Inflammatory macrophage treated with lipopolysaccharide for 1 hour (primary cell): ENCODE measurements at regions not wholly inside any gene's neighbourhood (a gene's known extent, or its start where the extent isn't known, plus 50 kb on each side); places are given as distances from the start of the nearest gene placed in this dataset.
"Not testable (repeated sequence)": the region's sequence is repeated elsewhere in the genome, so short reads cannot be mapped to it uniquely, and the experiment has no call there.

ENCODE experiments used
- DNase-seq, 2 donors: peaks; one replicate each; pipeline ENCODE4 v3.0.0-alpha.2; 2020 to 2022

GRCh38 chr12:17695495-17695894 is 394.5 kb downstream of the RERGL start:
- no peak for DNase-seq

DNA sequence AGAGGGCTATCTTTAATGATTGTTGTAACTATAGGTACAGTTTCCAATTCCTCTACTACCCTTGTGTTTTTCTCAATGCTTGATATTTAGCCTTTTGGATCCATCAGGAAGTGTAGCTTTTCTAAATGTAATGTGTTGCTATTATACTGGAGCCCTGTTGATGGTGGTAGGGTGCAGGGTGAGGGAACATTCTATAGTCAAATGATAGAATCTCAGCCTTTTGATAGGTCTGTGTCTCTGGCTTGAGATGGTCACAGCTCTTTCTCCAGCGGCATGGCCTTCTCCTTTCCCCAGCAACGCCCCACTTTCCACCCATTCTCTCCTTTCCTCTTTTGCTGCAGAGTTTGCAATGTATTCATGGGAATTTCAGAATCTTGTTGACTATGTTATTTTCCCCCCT is 398.6 kb downstream of the RERGL start:
- no peak for DNase-seq

- no peak for DNase-seq
Measured at GRCh38 chr12:17680220-17680619, 409.8 kb downstream of the RERGL start.

- no peak for DNase-seq
Measured at GRCh38 chr12:17666641-17667324, 423.2 kb downstream of the RERGL start.

- DNase-seq, result no peak
Measured at GRCh38 chr12:17665839-17666238, 424.2 kb downstream of the RERGL start.

DNA sequence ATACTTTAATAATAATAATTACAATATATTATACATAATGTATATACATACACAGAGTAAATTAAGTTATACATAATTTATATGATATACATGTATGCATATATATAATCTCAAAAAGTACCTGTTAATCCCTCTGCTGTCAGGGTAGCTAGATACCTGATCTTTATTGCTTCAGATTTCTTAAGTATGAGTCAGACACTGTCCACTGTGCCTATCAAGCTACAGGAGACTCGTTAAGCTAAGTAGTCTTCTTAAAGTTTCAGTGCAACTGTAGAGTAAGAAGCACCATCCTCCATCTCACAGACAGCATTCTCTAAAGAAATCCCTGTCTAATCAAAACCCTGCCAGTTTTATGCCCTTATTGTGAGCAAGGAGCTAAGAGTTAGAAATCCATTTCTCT is 428.7 kb downstream of the RERGL start:
- no peak for DNase-seq

GRCh38 chr12:17652436-17652835 is 437.6 kb downstream of the RERGL start:
- DNase-seq, result no peak

GRCh38 chr12:17642340-17642650 is 447.7 kb downstream of the RERGL start:
- no peak for DNase-seq

GRCh38 chr12:17640615-17641014 is 449.4 kb downstream of the RERGL start:
- DNase-seq, result no peak

GRCh38 chr12:17618831-17619230 is 471.2 kb downstream of the RERGL start:
- no peak for DNase-seq

- DNase-seq, result no peak
Measured at GRCh38 chr12:17609701-17610100, 480.3 kb downstream of the RERGL start.

DNA sequence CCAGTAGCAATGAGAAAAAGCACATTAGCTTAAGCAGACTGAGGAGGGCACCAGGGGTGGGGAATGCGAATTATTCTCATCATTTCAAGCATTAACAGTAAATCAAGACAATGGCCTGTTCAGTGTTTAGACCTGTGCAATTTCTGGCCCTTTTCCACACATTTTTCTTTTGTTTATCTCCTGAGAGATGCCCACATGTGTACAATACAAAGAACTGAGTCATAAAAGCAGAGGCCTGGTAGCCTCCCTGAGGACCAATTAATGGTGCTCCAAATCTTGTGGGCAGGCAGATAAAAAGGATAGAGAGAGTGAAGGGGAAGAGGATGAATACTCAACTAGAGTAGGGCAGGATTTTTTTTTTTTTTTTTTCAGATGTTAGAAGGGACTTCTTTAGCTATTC is 480.8 kb downstream of the RERGL start:
- DNase-seq, result no peak

DNA sequence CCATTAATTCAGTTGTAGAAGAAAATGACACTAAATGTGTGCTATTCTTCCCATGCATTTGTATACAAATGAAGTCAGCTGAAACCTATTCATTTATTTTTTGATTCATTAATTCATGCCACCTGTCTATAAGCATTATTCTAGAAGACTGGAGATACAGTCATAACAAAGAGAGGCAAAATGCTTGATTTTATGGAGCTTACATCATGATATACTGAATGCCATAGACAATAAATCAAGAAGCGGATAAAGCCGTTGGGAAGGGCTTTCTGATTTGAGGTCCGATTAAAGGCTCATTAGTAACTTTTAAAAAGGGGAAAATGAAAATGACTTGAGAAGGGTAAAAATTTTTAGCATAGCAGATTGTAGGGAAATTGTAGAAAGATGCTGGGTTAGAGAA is 494.9 kb downstream of the RERGL start:
- no peak for DNase-seq

DNA sequence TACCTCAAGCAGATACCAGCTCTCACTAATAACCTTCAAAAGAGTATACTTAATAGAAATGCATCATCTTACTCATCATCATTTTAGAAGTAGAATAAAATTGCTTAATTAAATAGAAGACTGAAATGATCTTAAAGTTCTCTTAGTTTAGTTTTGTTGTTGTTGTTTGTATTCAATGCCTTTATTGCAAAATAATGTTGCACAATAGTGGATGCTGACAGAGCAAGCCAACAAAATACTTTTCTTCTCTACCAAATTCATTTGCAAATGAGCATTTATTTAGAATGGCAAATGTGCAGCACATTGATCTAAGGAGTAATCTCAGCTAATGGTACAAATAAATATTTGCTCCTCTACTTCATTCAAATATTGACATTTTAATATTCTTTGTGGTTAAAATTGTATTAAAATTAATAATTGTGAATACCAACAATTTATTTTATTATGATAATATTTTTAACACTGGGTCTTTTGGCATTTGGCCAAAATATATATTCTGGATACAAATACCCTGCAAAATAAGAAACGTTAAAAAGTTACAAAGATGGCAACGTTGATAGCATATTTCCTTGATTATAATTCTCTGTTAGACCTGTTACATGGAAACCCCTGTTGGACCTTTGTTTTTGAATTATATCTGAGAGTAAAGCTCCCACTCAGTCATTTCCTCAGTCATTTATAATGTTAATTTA is 496.1 kb downstream of the RERGL start:
- no peak for DNase-seq

GRCh38 chr12:17592472-17592871 is 497.5 kb downstream of the RERGL start:
- DNase-seq, result no peak

DNA sequence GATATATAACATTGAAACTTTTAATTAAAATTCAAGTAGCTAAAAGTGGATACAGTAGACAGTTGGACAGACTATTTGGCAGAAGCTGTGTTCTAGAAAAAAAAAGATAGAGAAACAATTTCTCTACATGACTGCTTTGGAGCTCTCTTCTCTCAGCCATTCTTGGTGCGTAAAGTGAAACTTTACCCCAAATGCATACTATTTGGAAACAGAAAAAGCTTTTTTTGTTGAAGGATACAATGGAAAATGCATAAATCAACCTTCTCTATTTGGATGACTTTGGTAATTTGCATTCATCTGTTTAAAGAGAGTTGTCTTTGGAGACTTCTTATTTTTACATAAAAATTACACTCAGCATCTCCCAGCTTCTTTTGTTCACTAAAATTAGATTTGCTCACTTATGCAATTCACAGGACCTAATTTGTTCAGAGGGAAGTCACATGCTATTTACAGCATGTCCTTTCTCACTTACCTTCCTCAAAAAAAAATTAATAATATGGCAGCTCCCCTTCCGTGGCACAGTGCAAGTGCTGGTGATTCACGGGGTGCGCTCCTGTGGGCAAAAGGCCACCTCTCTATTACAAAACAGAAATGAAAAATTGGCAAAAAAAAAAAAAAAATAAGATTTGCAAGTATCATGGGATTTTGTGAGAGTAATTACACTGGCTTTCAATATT is 498.9 kb downstream of the RERGL start:
- DNase-seq, result no peak

- no peak for DNase-seq
Measured at GRCh38 chr12:17588968-17589367, 501.0 kb downstream of the RERGL start.

GRCh38 chr12:17579205-17580026 is 510.6 kb downstream of the RERGL start:
- no peak for DNase-seq

GRCh38 chr12:17577405-17577804 is 512.6 kb downstream of the RERGL start:
- DNase-seq, result no peak

DNA sequence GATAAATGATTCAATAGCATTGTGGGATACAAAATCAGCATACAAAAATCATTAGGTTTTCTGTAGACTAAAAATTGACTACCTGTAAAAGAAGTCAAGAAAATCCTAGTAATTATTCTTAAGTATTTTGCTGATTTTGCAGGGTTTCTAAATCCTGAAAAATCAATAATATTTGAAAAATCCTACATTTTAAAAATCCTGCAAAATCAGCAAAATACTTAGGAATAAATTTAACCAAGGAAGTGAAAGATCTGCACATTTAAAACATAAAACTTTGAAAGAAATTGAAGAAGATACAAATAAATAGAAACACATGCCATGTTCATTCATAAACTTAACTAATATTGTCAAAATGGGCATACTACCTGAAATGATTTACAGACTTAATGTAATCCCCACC is 517.7 kb downstream of the RERGL start:
- DNase-seq, result no peak

GRCh38 chr12:17571047-17571446 is 518.9 kb downstream of the RERGL start:
- DNase-seq, result no peak

DNA sequence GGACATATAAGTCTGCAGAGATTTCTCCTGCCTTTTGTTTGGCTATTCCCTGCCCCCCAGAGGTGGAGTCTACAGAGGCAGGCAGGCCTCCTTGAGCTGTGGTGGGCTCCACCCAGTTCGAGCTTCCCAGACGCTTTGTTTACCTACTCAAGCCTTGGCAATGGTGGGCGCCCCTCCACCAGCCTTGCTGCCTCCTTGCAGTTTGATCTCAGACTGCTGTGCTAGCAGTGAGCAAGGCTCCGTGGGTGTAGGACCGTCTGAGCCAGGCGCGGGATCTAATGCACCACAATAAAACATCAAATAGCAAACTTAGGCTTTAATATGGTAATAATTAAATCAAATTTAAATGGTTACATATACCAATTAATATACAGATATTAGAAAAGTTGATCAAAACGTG is 525.4 kb downstream of the RERGL start:
- DNase-seq, result not testable (repeated sequence)

DNA sequence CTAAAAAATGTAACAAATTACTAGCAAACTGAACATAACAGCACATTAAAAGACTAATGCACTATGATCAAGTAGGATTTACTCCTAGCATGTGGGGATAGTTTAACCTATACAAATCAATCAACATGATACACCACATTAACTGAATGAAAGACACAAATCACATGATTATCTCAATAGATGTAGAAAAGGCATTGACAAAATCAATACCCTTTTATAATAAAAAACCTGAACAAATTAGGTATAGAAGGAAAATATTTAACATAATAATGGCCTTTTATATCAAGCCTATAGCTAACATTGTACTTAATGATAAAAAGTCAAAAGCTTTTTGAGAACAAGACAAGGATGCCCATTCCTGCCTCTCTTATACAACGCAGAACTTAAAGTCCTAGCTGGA is 540.0 kb downstream of the RERGL start:
- no peak for DNase-seq

DNA sequence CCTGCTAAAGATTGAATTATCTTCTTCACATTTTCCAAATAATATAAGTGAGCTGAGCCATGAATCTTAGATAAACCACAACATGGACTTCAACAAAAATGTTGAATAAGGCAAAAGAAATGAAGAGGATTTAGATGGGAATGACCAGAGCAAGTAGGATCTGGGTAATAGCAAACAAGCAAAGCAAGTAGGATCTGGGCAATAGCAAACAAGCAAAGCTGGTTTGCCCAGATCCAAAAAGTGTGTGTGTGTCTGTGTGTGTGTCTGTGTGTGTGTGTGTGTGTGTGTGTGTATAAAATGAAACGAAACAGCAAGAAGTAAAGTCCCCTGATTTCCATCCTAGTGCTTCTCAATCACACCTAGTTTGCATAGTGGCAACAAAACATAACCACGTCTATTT is 549.1 kb downstream of the RERGL start:
- DNase-seq, result no peak
